ENCODE measurements at regions not wholly inside any gene's neighbourhood (a gene's known extent, or its start where the extent isn't known, plus 50 kb on each side); places are given as distances from the start of the nearest gene placed in this dataset.

DNA sequence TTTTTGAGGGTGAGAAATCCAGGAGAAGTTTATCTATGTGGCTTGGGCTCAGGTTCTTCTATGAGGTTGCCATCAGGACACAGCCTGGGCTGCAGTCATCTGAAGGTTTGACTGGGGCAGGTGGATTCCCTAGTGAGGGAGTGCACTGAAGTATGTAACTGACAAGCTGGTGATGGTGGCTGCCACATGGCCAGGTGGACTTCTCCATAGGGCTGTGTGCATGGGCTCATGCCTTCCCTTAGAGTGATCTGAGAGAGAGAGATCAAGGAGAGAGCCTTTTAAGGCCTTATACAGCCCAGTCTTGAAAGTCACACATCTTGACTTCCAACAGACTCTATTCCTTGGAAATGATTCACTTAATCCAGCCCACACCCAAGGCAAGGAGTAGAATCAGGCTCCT lies 266.6 kb upstream of the PITRM1 start:
- TF ChIP-seq ZFP30 (CRISPR knock-in tag; IDR thresholded peaks at IDR 0.05) (no peak), ZNF8 (CRISPR knock-in tag; IDR thresholded peaks at IDR 0.05) (no peak), BACH2 (CRISPR knock-in tag; IDR thresholded peaks at IDR 0.05; ENCODE audit: borderline replicate concordance) (no peak), ZNF565 (CRISPR knock-in tag; conservative IDR thresholded peaks at IDR 0.05; ENCODE audit: low read depth) (no peak), ZNF70 (CRISPR knock-in tag; IDR thresholded peaks at IDR 0.05) (no peak), ARNTL (CRISPR knock-in tag; IDR thresholded peaks at IDR 0.05; ENCODE audit: borderline replicate concordance, low read depth) (no peak), ISL1 (CRISPR knock-in tag; IDR thresholded peaks at IDR 0.05) (no peak), TOX (CRISPR knock-in tag; IDR thresholded peaks at IDR 0.05; ENCODE audit: borderline replicate concordance) (no peak), ZFP3 (CRISPR knock-in tag; IDR thresholded peaks at IDR 0.05) (no peak), RARB (CRISPR knock-in tag; IDR thresholded peaks at IDR 0.05) (no peak)
- TF ChIP-seq, protein P1, sequence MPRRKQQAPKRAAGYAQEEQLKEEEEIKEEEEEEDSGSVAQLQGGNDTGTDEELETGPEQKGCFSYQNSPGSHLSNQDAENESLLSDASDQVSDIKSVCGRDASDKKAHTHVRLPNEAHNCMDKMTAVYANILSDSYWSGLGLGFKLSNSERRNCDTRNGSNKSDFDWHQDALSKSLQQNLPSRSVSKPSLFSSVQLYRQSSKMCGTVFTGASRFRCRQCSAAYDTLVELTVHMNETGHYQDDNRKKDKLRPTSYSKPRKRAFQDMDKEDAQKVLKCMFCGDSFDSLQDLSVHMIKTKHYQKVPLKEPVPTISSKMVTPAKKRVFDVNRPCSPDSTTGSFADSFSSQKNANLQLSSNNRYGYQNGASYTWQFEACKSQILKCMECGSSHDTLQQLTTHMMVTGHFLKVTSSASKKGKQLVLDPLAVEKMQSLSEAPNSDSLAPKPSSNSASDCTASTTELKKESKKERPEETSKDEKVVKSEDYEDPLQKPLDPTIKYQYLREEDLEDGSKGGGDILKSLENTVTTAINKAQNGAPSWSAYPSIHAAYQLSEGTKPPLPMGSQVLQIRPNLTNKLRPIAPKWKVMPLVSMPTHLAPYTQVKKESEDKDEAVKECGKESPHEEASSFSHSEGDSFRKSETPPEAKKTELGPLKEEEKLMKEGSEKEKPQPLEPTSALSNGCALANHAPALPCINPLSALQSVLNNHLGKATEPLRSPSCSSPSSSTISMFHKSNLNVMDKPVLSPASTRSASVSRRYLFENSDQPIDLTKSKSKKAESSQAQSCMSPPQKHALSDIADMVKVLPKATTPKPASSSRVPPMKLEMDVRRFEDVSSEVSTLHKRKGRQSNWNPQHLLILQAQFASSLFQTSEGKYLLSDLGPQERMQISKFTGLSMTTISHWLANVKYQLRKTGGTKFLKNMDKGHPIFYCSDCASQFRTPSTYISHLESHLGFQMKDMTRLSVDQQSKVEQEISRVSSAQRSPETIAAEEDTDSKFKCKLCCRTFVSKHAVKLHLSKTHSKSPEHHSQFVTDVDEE (CRISPR knock-in tag; IDR thresholded peaks at IDR 0.05) = no peak
- TF ChIP-seq, protein P2, sequence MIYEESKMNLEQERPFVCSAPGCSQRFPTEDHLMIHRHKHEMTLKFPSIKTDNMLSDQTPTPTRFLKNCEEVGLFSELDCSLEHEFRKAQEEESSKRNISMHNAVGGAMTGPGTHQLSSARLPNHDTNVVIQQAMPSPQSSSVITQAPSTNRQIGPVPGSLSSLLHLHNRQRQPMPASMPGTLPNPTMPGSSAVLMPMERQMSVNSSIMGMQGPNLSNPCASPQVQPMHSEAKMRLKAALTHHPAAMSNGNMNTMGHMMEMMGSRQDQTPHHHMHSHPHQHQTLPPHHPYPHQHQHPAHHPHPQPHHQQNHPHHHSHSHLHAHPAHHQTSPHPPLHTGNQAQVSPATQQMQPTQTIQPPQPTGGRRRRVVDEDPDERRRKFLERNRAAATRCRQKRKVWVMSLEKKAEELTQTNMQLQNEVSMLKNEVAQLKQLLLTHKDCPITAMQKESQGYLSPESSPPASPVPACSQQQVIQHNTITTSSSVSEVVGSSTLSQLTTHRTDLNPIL (CRISPR knock-in tag; IDR thresholded peaks at IDR 0.05; ENCODE audit: low read depth) = no peak
- TF ChIP-seq, protein P3, sequence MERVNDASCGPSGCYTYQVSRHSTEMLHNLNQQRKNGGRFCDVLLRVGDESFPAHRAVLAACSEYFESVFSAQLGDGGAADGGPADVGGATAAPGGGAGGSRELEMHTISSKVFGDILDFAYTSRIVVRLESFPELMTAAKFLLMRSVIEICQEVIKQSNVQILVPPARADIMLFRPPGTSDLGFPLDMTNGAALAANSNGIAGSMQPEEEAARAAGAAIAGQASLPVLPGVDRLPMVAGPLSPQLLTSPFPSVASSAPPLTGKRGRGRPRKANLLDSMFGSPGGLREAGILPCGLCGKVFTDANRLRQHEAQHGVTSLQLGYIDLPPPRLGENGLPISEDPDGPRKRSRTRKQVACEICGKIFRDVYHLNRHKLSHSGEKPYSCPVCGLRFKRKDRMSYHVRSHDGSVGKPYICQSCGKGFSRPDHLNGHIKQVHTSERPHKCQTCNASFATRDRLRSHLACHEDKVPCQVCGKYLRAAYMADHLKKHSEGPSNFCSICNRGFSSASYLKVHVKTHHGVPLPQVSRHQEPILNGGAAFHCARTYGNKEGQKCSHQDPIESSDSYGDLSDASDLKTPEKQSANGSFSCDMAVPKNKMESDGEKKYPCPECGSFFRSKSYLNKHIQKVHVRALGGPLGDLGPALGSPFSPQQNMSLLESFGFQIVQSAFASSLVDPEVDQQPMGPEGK (CRISPR knock-in tag; IDR thresholded peaks at IDR 0.05; ENCODE audit: borderline replicate concordance) = no peak
